ENCODE measurements at regions not wholly inside any gene's neighbourhood (a gene's known extent, or its start where the extent isn't known, plus 50 kb on each side); places are given as distances from the start of the nearest gene placed in this dataset.

GRCh38 chr11:92386577-92386976 lies 162.0 kb downstream of the FAT3 start:
- TF ChIP-seq FOXM1 (IDR thresholded peaks at IDR 0.05; ENCODE audit: borderline replicate concordance, low read depth) (no peak), TCF12 (IDR thresholded peaks at IDR 0.05; ENCODE audit: low read depth) (no peak), RAD21 (IDR thresholded peaks at IDR 0.05; ENCODE audit: low read depth) (no peak), ZBTB7A (IDR thresholded peaks at IDR 0.05; ENCODE audit: low read depth) (no peak), EP300 (IDR thresholded peaks at IDR 0.05; ENCODE audit: borderline replicate concordance) (no peak), YY1 (IDR thresholded peaks at IDR 0.05; ENCODE audit: low read depth) (no peak), TEAD4 (IDR thresholded peaks at IDR 0.05) (no peak), TAF1 (IDR thresholded peaks at IDR 0.05; ENCODE audit: low read depth) (no peak), REST (IDR thresholded peaks at IDR 0.05; ENCODE audit: low read depth) (no peak), USF1 (IDR thresholded peaks at IDR 0.05) (no peak), CREB1 (IDR thresholded peaks at IDR 0.05; ENCODE audit: low read depth) (no peak), MAX (IDR thresholded peaks at IDR 0.05) (no peak), CEBPB (IDR thresholded peaks at IDR 0.05) (no peak)

- TF ChIP-seq FOXM1 (IDR thresholded peaks at IDR 0.05; ENCODE audit: borderline replicate concordance, low read depth) (no peak), REST (IDR thresholded peaks at IDR 0.05; ENCODE audit: low read depth) (no peak), USF1 (IDR thresholded peaks at IDR 0.05) (no peak), CREB1 (IDR thresholded peaks at IDR 0.05; ENCODE audit: low read depth) (no peak), ZBTB7A (IDR thresholded peaks at IDR 0.05; ENCODE audit: low read depth) (no peak), YY1 (IDR thresholded peaks at IDR 0.05; ENCODE audit: low read depth) (no peak), TCF12 (IDR thresholded peaks at IDR 0.05; ENCODE audit: low read depth) (no peak), TAF1 (IDR thresholded peaks at IDR 0.05; ENCODE audit: low read depth) (no peak), CEBPB (IDR thresholded peaks at IDR 0.05) (no peak), TEAD4 (IDR thresholded peaks at IDR 0.05) (no peak), EP300 (IDR thresholded peaks at IDR 0.05; ENCODE audit: borderline replicate concordance) (no peak)
Measured at GRCh38 chr11:92387859-92388258, 163.2 kb downstream of the FAT3 start.

GRCh38 chr11:92388380-92388779 lies 163.8 kb downstream of the FAT3 start:
- TF ChIP-seq EP300 (IDR thresholded peaks at IDR 0.05; ENCODE audit: borderline replicate concordance): no peak
- no peak for TF ChIP-seq NFIC (IDR thresholded peaks at IDR 0.05)
- TF ChIP-seq FOXM1 (IDR thresholded peaks at IDR 0.05; ENCODE audit: borderline replicate concordance, low read depth): no peak
- TF ChIP-seq REST (IDR thresholded peaks at IDR 0.05; ENCODE audit: low read depth): no peak
- no peak for TF ChIP-seq EGR1 (IDR thresholded peaks at IDR 0.05)
- TF ChIP-seq YY1 (IDR thresholded peaks at IDR 0.05; ENCODE audit: low read depth): no peak
- no peak for TF ChIP-seq CREB1 (IDR thresholded peaks at IDR 0.05; ENCODE audit: low read depth)
- no peak for TF ChIP-seq USF1 (IDR thresholded peaks at IDR 0.05)
- no peak for TF ChIP-seq CEBPB (IDR thresholded peaks at IDR 0.05)
- no peak for TF ChIP-seq TAF1 (IDR thresholded peaks at IDR 0.05; ENCODE audit: low read depth)
- no peak for TF ChIP-seq TEAD4 (IDR thresholded peaks at IDR 0.05)
- TF ChIP-seq TCF12 (IDR thresholded peaks at IDR 0.05; ENCODE audit: low read depth): no peak

GRCh38 chr11:92390783-92391182 lies 166.2 kb downstream of the FAT3 start:
- no peak for TF ChIP-seq NFIC (IDR thresholded peaks at IDR 0.05)
- TF ChIP-seq TAF1 (IDR thresholded peaks at IDR 0.05; ENCODE audit: low read depth): no peak
- TF ChIP-seq CEBPB (IDR thresholded peaks at IDR 0.05): no peak
- no peak for TF ChIP-seq FOXM1 (IDR thresholded peaks at IDR 0.05; ENCODE audit: borderline replicate concordance, low read depth)
- no peak for TF ChIP-seq YY1 (IDR thresholded peaks at IDR 0.05; ENCODE audit: low read depth)
- TF ChIP-seq EP300 (IDR thresholded peaks at IDR 0.05; ENCODE audit: borderline replicate concordance): no peak
- TF ChIP-seq TEAD4 (IDR thresholded peaks at IDR 0.05): no peak
- no peak for TF ChIP-seq CREB1 (IDR thresholded peaks at IDR 0.05; ENCODE audit: low read depth)
- TF ChIP-seq USF1 (IDR thresholded peaks at IDR 0.05): no peak
- no peak for TF ChIP-seq TCF12 (IDR thresholded peaks at IDR 0.05; ENCODE audit: low read depth)
- TF ChIP-seq EGR1 (IDR thresholded peaks at IDR 0.05): no peak
